HG02571 (cell line): ENCODE measurements at regions not wholly inside any gene's neighbourhood (a gene's known extent, or its start where the extent isn't known, plus 50 kb on each side); places are given as distances from the start of the nearest gene placed in this dataset.
"Not testable (repeated sequence)": the region's sequence is repeated elsewhere in the genome, so short reads cannot be mapped to it uniquely, and the experiment has no call there.

Source experiments
- ATAC-seq: cut with Tn5 transposase; IDR thresholded peaks from one replicate; pipeline ENCODE4 v1.9.1; 2021; ENCODE audit warnings: mild to moderate bottlenecking, moderate library complexity; ENCODE audit not compliant: unreplicated experiment

GRCh38 chr4:81319657-81320056 is 104.6 kb upstream of the PRKG2 start:
- no peak for ATAC-seq

- ATAC-seq: no peak
Measured at GRCh38 chr4:81314897-81315470, 100.0 kb upstream of the PRKG2 start.

GRCh38 chr4:81314196-81314896 is 99.3 kb upstream of the PRKG2 start:
- no peak for ATAC-seq

DNA sequence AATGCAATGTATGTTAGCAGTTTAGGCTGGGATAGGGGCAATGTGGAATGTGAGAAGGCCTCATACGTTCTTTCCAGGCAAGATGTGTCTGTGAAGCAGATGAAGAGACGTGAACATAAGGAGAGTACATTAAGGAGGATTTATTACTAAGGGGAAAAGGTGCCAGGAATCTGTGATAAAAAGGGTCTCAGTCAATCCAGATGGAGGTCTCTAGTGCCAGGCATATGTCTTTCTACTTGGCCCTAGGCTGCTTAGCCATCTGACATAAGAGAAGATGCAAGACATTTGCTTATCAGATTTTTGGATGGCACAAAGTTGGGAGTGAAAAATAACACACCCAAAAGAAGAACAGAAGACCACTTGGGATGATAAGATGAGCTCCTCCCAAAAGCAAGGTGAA is 93.0 kb upstream of the PRKG2 start:
- ATAC-seq: no peak

GRCh38 chr4:81304871-81305270 is 89.8 kb upstream of the PRKG2 start:
- no peak for ATAC-seq

DNA sequence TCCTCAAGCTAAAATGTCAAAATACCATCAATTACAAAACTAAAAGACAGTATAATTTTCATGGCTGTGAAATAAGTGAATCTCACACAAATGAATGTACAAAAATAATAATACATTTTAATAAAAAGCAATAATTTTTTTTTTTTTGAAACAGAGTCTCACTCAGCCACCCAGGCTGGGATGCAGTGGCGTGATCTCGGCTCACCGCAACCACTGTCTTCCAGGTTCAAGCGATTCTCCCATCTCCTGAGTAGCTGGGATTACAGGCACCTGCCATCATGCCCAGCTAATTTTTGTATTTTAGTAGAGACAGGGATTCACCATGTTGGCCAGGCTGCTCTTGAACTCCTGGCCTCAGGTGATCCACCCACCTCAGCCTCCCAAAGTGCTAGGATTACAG is 85.3 kb upstream of the PRKG2 start:
- ATAC-seq: not testable (repeated sequence)

DNA sequence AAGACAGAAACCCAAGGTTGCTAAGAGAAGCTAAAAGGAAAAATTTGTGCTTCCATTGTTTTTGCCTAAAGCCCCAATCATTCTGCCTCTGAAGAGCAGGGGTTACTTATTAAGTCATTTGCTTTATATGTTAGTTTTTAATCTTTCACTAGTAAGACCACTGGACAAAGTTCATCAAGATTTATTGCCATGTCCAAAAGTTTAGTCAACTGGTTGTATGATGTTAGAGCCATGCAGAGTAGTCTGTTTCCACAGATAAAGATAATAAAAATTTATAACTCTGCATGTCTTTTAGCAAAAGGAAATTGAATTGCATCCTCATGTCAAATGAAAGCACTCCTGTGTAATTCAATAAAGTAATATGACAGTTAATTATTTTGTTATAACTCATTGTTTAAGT is 75.8 kb upstream of the PRKG2 start:
- ATAC-seq: no peak

DNA sequence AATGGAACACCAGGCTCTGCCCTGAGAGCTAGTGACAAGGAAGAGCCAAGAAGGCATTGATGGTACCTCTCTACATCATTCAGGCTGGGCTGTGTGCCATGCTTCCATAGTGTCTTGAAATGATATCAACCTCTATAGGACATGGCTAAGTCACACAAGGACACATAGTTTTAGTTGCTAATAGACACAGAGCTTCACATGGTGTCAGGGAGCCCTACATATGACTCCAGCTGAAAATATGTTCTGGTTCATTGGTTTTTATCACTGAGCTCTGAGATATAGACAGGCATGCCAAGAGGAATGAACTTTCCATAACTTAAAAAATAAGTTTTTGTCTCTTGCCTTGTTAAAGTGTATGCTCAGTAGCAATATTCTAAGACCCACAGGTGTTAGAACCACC is 72.1 kb upstream of the PRKG2 start:
- no peak for ATAC-seq

GRCh38 chr4:81282131-81282530 is 67.1 kb upstream of the PRKG2 start:
- no peak for ATAC-seq

DNA sequence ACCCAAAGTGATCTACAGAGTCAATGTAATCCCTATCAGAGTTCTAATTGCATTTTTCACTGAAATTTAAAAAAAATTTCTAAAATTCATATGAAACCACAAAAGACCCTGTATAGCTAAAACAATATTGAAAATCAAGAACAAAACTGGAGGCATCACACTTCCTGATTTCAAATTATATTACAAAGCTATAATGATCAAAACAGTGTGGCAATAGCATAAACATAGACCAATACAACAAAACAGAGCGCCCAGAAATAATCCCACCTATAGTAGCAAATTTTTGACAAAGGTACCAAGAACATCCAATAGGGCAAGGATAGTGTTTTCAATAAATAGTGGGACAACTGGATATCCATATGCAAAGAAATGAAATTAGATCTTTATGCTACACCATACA is 59.4 kb upstream of the PRKG2 start:
- no peak for ATAC-seq

- ATAC-seq: no peak
Measured at GRCh38 chr4:81272671-81273070, 57.6 kb upstream of the PRKG2 start.
